ENCODE measurements at regions not wholly inside any gene's neighbourhood (a gene's known extent, or its start where the extent isn't known, plus 50 kb on each side); places are given as distances from the start of the nearest gene placed in this dataset.

GRCh38 chr17:36825521-36825920 is 111.8 kb upstream of the LHX1 start:
- no peak for TF ChIP-seq PKNOX1 (IDR thresholded peaks at IDR 0.05)
- TF ChIP-seq FOXA1 (IDR thresholded peaks at IDR 0.05): no peak
- TF ChIP-seq SUZ12 (IDR thresholded peaks at IDR 0.05): no peak
- no peak for TF ChIP-seq FOXK2 (IDR thresholded peaks at IDR 0.05)
- TF ChIP-seq ZNF384 (IDR thresholded peaks at IDR 0.05): no peak

Measured in HEK293T (cell line).